ENCODE measurements at regions not wholly inside any gene's neighbourhood (a gene's known extent, or its start where the extent isn't known, plus 50 kb on each side); places are given as distances from the start of the nearest gene placed in this dataset.

- H3K9ac ChIP-seq (ENCODE audit: low read depth, low read length, poor library complexity, severe bottlenecking), result no peak overlapping the region
- H3K9me2 ChIP-seq (replicated peaks; ENCODE audit: low read depth, low read length), result no peaks in the 10 kb centered on the region
- H3K9me3 ChIP-seq (ENCODE audit: insufficient read depth, low read depth, low read length), result no peaks in the 10 kb centered on the region; the same call in 1 of the 2 replicates
- H3K27me3 ChIP-seq (ENCODE audit: insufficient read depth, low read length, poor library complexity, severe bottlenecking), result no peaks in the 10 kb centered on the region
- no peak overlapping the region for H3K4me3 ChIP-seq (ENCODE audit: low read length, poor library complexity, severe bottlenecking)
- no peaks in the 10 kb centered on the region for H4K20me1 ChIP-seq (ENCODE audit: insufficient read depth, low read length, poor library complexity, severe bottlenecking)
- TF ChIP-seq EZH2phosphoT487 (IDR thresholded peaks at IDR 0.05; ENCODE audit: borderline replicate concordance), result no peak
- no peak for TF ChIP-seq CTCF (conservative IDR thresholded peaks at IDR 0.05; ENCODE audit: low read length)
- no peaks in the 10 kb centered on the region for H3K4me1 ChIP-seq (ENCODE audit: insufficient read depth, low read length, poor library complexity, severe bottlenecking)
- no peak overlapping the region for H3K4me2 ChIP-seq (ENCODE audit: low read depth, low read length, poor library complexity, severe bottlenecking)
- no peaks in the 10 kb centered on the region for H3K36me3 ChIP-seq (ENCODE audit: insufficient read depth, low read length)
- no peaks in the 10 kb centered on the region for H3K79me2 ChIP-seq (ENCODE audit: insufficient read depth, low read length)
- no peaks in the 10 kb centered on the region for H3F3A ChIP-seq (ENCODE audit: low read depth)
- no peak overlapping the region for H2AFZ ChIP-seq (ENCODE audit: low read length)
Measured at GRCh38 chr19:28067882-28068281, 1145.1 kb downstream of the UQCRFS1 start.

GRCh38 chr19:28066988-28067387 lies 1146.0 kb downstream of the UQCRFS1 start:
- H3F3A ChIP-seq (ENCODE audit: low read depth), result no peaks in the 10 kb centered on the region
- H3K9me3 ChIP-seq (ENCODE audit: insufficient read depth, low read depth, low read length), result no peaks in the 10 kb centered on the region; the same call in 1 of the 2 replicates
- H3K4me2 ChIP-seq (ENCODE audit: low read depth, low read length, poor library complexity, severe bottlenecking), result no peak overlapping the region
- no peaks in the 10 kb centered on the region for H3K4me1 ChIP-seq (ENCODE audit: insufficient read depth, low read length, poor library complexity, severe bottlenecking)
- no peak for TF ChIP-seq CTCF (conservative IDR thresholded peaks at IDR 0.05; ENCODE audit: low read length)
- H3K79me2 ChIP-seq (ENCODE audit: insufficient read depth, low read length), result no peaks in the 10 kb centered on the region
- H3K4me3 ChIP-seq (ENCODE audit: low read length, poor library complexity, severe bottlenecking), result no peak overlapping the region
- no peaks in the 10 kb centered on the region for H4K20me1 ChIP-seq (ENCODE audit: insufficient read depth, low read length, poor library complexity, severe bottlenecking)
- no peak overlapping the region for H2AFZ ChIP-seq (ENCODE audit: low read length)
- H3K9ac ChIP-seq (ENCODE audit: low read depth, low read length, poor library complexity, severe bottlenecking), result no peak overlapping the region
- no peaks in the 10 kb centered on the region for H3K36me3 ChIP-seq (ENCODE audit: insufficient read depth, low read length)
- no peaks in the 10 kb centered on the region for H3K27me3 ChIP-seq (ENCODE audit: insufficient read depth, low read length, poor library complexity, severe bottlenecking)
- H3K9me2 ChIP-seq (replicated peaks; ENCODE audit: low read depth, low read length), result no peaks in the 10 kb centered on the region

GRCh38 chr19:28066161-28066560 lies 1146.8 kb downstream of the UQCRFS1 start:
- H3K79me2 ChIP-seq (ENCODE audit: insufficient read depth, low read length), result no peaks in the 10 kb centered on the region
- no peak overlapping the region for H2AFZ ChIP-seq (ENCODE audit: low read length)
- H3K9me3 ChIP-seq (ENCODE audit: insufficient read depth, low read depth, low read length), result no peaks in the 10 kb centered on the region; the same call in 1 of the 2 replicates
- H3K36me3 ChIP-seq (ENCODE audit: insufficient read depth, low read length), result no peaks in the 10 kb centered on the region
- no peaks in the 10 kb centered on the region for H3K4me1 ChIP-seq (ENCODE audit: insufficient read depth, low read length, poor library complexity, severe bottlenecking)
- H3K4me2 ChIP-seq (ENCODE audit: low read depth, low read length, poor library complexity, severe bottlenecking), result no peak overlapping the region
- no peaks in the 10 kb centered on the region for H3K9me2 ChIP-seq (replicated peaks; ENCODE audit: low read depth, low read length)
- H4K20me1 ChIP-seq (ENCODE audit: insufficient read depth, low read length, poor library complexity, severe bottlenecking), result no peaks in the 10 kb centered on the region
- H3K4me3 ChIP-seq (ENCODE audit: low read length, poor library complexity, severe bottlenecking), result no peak overlapping the region
- no peaks in the 10 kb centered on the region for H3K27me3 ChIP-seq (ENCODE audit: insufficient read depth, low read length, poor library complexity, severe bottlenecking)
- no peak for TF ChIP-seq EZH2phosphoT487 (IDR thresholded peaks at IDR 0.05; ENCODE audit: borderline replicate concordance)
- TF ChIP-seq CTCF (conservative IDR thresholded peaks at IDR 0.05; ENCODE audit: low read length), result no peak
- no peaks in the 10 kb centered on the region for H3F3A ChIP-seq (ENCODE audit: low read depth)
- H3K9ac ChIP-seq (ENCODE audit: low read depth, low read length, poor library complexity, severe bottlenecking), result no peak overlapping the region

All from Loucy (cell line).